ENCODE measurements at regions not wholly inside any gene's neighbourhood (a gene's known extent, or its start where the extent isn't known, plus 50 kb on each side); places are given as distances from the start of the nearest gene placed in this dataset.

DNA sequence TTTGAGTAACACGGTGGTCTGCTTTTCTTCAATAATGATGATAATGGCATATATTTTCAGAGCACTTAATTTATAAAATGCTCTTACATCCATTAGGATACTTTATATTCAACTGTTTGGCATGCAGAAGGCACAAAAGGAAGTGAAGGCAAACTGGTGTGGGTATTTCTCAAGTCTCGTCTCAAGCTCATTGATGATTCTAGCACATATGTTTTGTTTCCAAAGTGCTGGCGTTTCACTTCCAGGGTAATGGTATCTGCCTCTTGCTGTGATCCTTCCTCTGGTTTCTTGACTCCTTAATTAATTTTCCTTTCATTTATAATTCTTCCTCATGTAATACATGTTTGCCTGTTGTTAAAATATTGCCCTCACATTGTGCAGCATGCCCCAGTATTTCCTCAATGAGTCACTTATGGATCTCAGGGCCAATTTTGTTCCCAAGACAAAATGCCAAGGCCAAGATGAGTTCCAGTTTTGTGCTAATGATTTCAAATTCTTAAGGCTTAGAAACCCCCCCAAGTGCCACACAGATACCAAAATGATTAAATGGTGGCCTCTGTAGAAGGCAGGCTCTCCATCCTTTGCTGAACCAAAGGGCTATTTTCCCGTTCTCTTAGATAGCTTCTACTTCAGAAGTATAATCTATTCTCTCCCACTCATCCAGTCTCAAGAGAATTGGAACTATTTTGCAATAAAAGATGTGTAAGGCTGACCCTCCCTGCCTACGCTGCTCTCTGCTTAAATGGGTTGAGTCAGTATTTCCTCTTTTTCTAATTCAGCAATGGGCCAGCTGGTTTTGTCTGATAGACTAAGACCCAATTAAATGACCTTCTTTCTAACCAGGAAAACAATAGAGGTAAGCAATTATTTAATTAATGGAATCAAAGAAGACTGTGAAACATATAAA lies 171.2 kb downstream of the ZNF365 start:
- Histone ChIP-seq H3K4me1 (no peaks in the 10 kb centered on the region), H3K9me3 (no peaks in the 10 kb centered on the region), H3K27me3 (no peaks in the 10 kb centered on the region), H3K27ac (no peak overlapping the region), H3K36me3 (no peaks in the 10 kb centered on the region), H3K4me3 (no peak overlapping the region)
- intact Hi-C loops (cut with DNase I; ENCODE audit: low total_unique reads): no loop called here
- peak in 1 of 2 donors; percentile 65 for DNase-seq
- TF ChIP-seq, protein P1, sequence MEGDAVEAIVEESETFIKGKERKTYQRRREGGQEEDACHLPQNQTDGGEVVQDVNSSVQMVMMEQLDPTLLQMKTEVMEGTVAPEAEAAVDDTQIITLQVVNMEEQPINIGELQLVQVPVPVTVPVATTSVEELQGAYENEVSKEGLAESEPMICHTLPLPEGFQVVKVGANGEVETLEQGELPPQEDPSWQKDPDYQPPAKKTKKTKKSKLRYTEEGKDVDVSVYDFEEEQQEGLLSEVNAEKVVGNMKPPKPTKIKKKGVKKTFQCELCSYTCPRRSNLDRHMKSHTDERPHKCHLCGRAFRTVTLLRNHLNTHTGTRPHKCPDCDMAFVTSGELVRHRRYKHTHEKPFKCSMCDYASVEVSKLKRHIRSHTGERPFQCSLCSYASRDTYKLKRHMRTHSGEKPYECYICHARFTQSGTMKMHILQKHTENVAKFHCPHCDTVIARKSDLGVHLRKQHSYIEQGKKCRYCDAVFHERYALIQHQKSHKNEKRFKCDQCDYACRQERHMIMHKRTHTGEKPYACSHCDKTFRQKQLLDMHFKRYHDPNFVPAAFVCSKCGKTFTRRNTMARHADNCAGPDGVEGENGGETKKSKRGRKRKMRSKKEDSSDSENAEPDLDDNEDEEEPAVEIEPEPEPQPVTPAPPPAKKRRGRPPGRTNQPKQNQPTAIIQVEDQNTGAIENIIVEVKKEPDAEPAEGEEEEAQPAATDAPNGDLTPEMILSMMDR (IDR thresholded peaks at IDR 0.05): no peak

DNA sequence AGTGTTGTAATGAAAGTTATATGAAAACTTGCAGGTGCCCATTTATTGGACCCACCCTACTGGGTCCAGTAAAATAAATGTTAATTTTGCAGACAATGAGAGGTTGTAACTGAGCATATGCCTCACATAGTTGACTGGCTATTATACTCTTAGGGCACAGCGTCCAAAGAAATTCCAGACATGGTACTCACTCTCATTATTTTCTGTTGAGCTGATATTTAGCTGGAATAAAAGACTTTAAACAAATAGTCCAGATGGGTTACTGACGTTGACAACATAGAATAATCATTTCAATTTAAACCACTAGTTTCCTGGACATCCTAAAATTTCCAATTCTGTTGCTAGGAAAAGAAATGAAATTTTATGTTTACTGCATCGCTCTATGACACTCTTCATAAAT lies 174.5 kb downstream of the ZNF365 start:
- Histone ChIP-seq H3K4me3 (no peak overlapping the region), H3K27ac (no peak overlapping the region), H3K27me3 (no peaks in the 10 kb centered on the region), H3K9me3 (no peaks in the 10 kb centered on the region), H3K4me1 (no peaks in the 10 kb centered on the region), H3K36me3 (no peaks in the 10 kb centered on the region)
- intact Hi-C loops (cut with DNase I; ENCODE audit: low total_unique reads): no loop called here
- TF ChIP-seq, protein P1 (IDR thresholded peaks at IDR 0.05): no peak
- DNase-seq: no peak

DNA sequence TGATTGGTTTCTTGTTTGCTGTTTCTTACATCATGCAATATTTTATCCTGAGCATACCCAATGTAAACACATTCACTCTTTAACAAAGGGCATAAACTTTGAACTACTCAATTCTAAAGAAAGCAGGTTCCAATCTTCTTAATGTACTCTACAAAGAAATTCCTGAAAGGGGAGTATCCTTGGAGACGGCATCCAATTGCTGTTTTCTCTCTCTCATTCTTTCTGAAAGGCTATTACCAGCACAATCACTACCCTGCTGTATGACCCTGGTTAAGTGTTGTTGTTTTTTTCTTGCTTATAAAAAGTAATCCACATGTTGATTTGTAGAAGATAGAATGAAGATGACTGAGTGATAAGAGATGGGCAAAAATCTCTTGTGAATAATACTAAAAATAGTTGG lies 176.0 kb downstream of the ZNF365 start:
- DNase-seq: no peak
- H3K4me1 ChIP-seq: no peaks in the 10 kb centered on the region
- TF ChIP-seq, protein P1 (IDR thresholded peaks at IDR 0.05): no peak
- H3K4me3 ChIP-seq: no peak overlapping the region
- intact Hi-C loops (cut with DNase I; ENCODE audit: low total_unique reads): no loop called here
- H3K36me3 ChIP-seq: no peaks in the 10 kb centered on the region
- H3K27me3 ChIP-seq: no peaks in the 10 kb centered on the region
- H3K27ac ChIP-seq: no peak overlapping the region
- no peaks in the 10 kb centered on the region for H3K9me3 ChIP-seq

DNA sequence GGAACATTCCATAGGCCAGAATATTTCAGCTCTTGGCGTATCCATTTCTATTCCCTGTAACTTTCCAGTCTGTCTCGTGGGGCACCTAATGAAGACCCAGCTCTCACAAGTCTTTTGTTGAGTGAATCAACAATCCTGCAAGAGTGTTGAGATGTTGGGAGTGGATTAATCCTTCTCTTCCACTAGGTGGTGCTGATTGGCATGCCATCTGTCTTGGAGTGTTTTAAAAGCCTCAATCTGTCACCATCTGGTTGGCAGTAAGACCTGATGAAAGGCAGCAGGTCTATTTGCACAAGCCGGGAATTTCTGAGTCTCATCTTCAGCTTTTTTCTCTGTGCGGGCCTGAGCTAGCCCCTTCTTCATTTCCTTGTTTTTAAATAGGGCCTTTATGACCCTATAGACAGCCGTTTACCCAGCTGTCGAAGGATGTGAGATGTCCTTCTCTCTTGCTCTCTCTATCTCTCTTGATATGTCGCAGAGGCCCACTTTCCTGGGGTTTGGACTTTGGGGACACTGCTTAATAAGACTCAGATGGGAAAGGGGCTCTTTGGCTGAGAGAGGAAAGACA lies 180.5 kb downstream of the ZNF365 start:
- no peaks in the 10 kb centered on the region for H3K36me3 ChIP-seq
- H3K27ac ChIP-seq: no peak overlapping the region
- TF ChIP-seq, protein P1 (IDR thresholded peaks at IDR 0.05): peak; percentile 41
- no peaks in the 10 kb centered on the region for H3K27me3 ChIP-seq
- intact Hi-C loops (cut with DNase I; ENCODE audit: low total_unique reads): no loop called here
- H3K4me3 ChIP-seq: no peak overlapping the region
- no peak for DNase-seq
- no peaks in the 10 kb centered on the region for H3K4me1 ChIP-seq
- no peaks in the 10 kb centered on the region for H3K9me3 ChIP-seq

DNA sequence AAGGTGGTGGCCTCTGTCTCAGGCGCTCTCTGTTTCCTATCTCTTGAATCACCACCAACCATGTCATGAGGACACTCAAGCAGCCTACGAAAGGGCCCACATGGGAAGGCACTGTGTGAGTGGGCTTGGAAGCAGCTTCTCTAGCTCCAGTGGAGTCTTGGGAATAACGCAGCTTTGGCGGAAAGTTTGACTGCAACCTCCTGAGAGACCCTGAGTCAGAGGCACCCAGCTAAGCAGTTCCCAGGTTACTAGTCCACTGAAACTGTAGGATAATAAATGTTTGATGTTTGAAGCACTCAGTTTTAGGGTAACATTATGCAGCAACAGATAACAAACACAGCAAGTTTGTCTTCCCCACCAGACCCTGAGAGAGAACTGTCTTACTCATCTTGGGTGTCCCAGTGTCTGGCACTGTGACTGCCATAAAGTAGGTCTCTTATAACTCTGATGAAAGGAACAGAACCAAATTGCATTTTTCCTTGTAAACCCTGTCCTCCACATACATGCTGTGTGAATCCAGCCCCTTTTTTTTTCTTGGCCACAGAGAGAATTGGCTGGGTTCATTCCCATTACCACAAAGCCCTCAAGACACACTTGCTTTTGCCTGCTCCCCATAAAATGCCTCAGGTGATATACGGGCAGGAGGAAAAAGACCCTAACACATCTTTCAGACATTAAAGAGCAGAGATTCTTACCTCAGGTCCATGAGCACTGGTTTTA lies 185.5 kb downstream of the ZNF365 start:
- Histone ChIP-seq H3K4me3 (no peak overlapping the region), H3K9me3 (no peaks in the 10 kb centered on the region), H3K4me1 (peaks cover 0 to 7% (median 6%) of the 10 kb centered on the region in 4 donors), H3K27ac (no peak overlapping the region), H3K36me3 (no peaks in the 10 kb centered on the region), H3K27me3 (no peaks in the 10 kb centered on the region)
- intact Hi-C loops (cut with DNase I; ENCODE audit: low total_unique reads): no loop called here
- DNase-seq: no peak
- TF ChIP-seq, protein P1 (IDR thresholded peaks at IDR 0.05): no peak

Measured in tibial artery (tissue), 4 donors.